HG02973 (cell line): ENCODE measurements at regions not wholly inside any gene's neighbourhood (a gene's known extent, or its start where the extent isn't known, plus 50 kb on each side); places are given as distances from the start of the nearest gene placed in this dataset.

ENCODE experiments used
- ATAC-seq: cut with Tn5 transposase; IDR thresholded peaks from one replicate; pipeline ENCODE4 v1.9.1; 2021; ENCODE audit warnings: moderate library complexity; ENCODE audit not compliant: unreplicated experiment

GRCh38 chr4:177103619-177104018, 206.1 kb upstream of the NEIL3 start:
- ATAC-seq: no peak

- no peak for ATAC-seq
Measured at GRCh38 chr4:177105536-177105935, 204.1 kb upstream of the NEIL3 start.

- ATAC-seq: no peak
Measured at GRCh38 chr4:177107288-177107921, 202.3 kb upstream of the NEIL3 start.

- ATAC-seq: no peak
Measured at GRCh38 chr4:177108708-177109107, 201.0 kb upstream of the NEIL3 start.

- no peak for ATAC-seq
Measured at GRCh38 chr4:177109769-177110168, 199.9 kb upstream of the NEIL3 start.

- ATAC-seq: no peak
Measured at GRCh38 chr4:177116161-177116560, 193.5 kb upstream of the NEIL3 start.

- ATAC-seq: no peak
Measured at GRCh38 chr4:177117256-177117655, 192.4 kb upstream of the NEIL3 start.

GRCh38 chr4:177118596-177118995, 191.1 kb upstream of the NEIL3 start:
- ATAC-seq: no peak

- no peak for ATAC-seq
Measured at GRCh38 chr4:177119021-177119471, 190.6 kb upstream of the NEIL3 start.

GRCh38 chr4:177119691-177120090, 190.0 kb upstream of the NEIL3 start:
- ATAC-seq: no peak

GRCh38 chr4:177123811-177124210, 185.9 kb upstream of the NEIL3 start:
- ATAC-seq: no peak

GRCh38 chr4:177124349-177125064, 185.2 kb upstream of the NEIL3 start:
- ATAC-seq: no peak

GRCh38 chr4:177125656-177126055, 184.0 kb upstream of the NEIL3 start:
- no peak for ATAC-seq

- no peak for ATAC-seq
Measured at GRCh38 chr4:177127658-177128057, 182.0 kb upstream of the NEIL3 start.

GRCh38 chr4:177128306-177128705, 181.4 kb upstream of the NEIL3 start:
- no peak for ATAC-seq

- no peak for ATAC-seq
Measured at GRCh38 chr4:177131736-177132135, 177.9 kb upstream of the NEIL3 start.

GRCh38 chr4:177147668-177148067, 162.0 kb upstream of the NEIL3 start:
- no peak for ATAC-seq

- no peak for ATAC-seq
Measured at GRCh38 chr4:177155454-177155853, 154.2 kb upstream of the NEIL3 start.

GRCh38 chr4:177159600-177159999, 150.1 kb upstream of the NEIL3 start:
- ATAC-seq: no peak

- no peak for ATAC-seq
Measured at GRCh38 chr4:177161781-177162180, 147.9 kb upstream of the NEIL3 start.

- ATAC-seq: no peak
Measured at GRCh38 chr4:177163532-177163931, 146.1 kb upstream of the NEIL3 start.

- ATAC-seq: no peak
Measured at GRCh38 chr4:177171588-177171987, 138.1 kb upstream of the NEIL3 start.

GRCh38 chr4:177175473-177175872, 134.2 kb upstream of the NEIL3 start:
- ATAC-seq: no peak
